HuH-7 (cell line): ENCODE measurements at regions not wholly inside any gene's neighbourhood (a gene's known extent, or its start where the extent isn't known, plus 50 kb on each side); places are given as distances from the start of the nearest gene placed in this dataset.

Experiments
- DNase-seq: peaks from one replicate; pipeline ENCODE4 v3.0.0; 2011; ENCODE audit warnings: low spot score

GRCh38 chr22:48270731-48271130 is 1508.3 kb downstream of the TBC1D22A start:
- DNase-seq = no peak

GRCh38 chr22:48268771-48269552 is 1506.5 kb downstream of the TBC1D22A start:
- DNase-seq = no peak

GRCh38 chr22:48268293-48268692 is 1505.8 kb downstream of the TBC1D22A start:
- no peak for DNase-seq

GRCh38 chr22:48267681-48268080 is 1505.2 kb downstream of the TBC1D22A start:
- DNase-seq = no peak

GRCh38 chr22:48265000-48265625 is 1502.7 kb downstream of the TBC1D22A start:
- DNase-seq = no peak

- DNase-seq = no peak
Observed at GRCh38 chr22:48264586-48264985, 1502.1 kb downstream of the TBC1D22A start.

- no peak for DNase-seq
Observed at GRCh38 chr22:48263791-48264351, 1501.4 kb downstream of the TBC1D22A start.

GRCh38 chr22:48263431-48263765 is 1500.9 kb downstream of the TBC1D22A start:
- DNase-seq = no peak

GRCh38 chr22:48262596-48263430 is 1500.4 kb downstream of the TBC1D22A start:
- DNase-seq = no peak

- no peak for DNase-seq
Observed at GRCh38 chr22:48261706-48262105, 1499.3 kb downstream of the TBC1D22A start.

- DNase-seq = no peak
Observed at GRCh38 chr22:48261048-48261621, 1498.7 kb downstream of the TBC1D22A start.

GRCh38 chr22:48259991-48260670 is 1497.7 kb downstream of the TBC1D22A start:
- DNase-seq = no peak

GRCh38 chr22:48258811-48259210 is 1496.4 kb downstream of the TBC1D22A start:
- DNase-seq = no peak

- DNase-seq = no peak
Observed at GRCh38 chr22:48258064-48258701, 1495.7 kb downstream of the TBC1D22A start.

GRCh38 chr22:48257685-48258055 is 1495.2 kb downstream of the TBC1D22A start:
- no peak for DNase-seq

- DNase-seq = no peak
Observed at GRCh38 chr22:48256776-48257684, 1494.6 kb downstream of the TBC1D22A start.

GRCh38 chr22:48256041-48256739 is 1493.7 kb downstream of the TBC1D22A start:
- DNase-seq = no peak

- peak; percentile 43 for DNase-seq
Observed at GRCh38 chr22:48254311-48254873, 1491.9 kb downstream of the TBC1D22A start.

- no peak for DNase-seq
Observed at GRCh38 chr22:48253573-48253972, 1491.1 kb downstream of the TBC1D22A start.
